Right atrium auricular region (tissue), 2 donors: ENCODE measurements at regions not wholly inside any gene's neighbourhood (a gene's known extent, or its start where the extent isn't known, plus 50 kb on each side); places are given as distances from the start of the nearest gene placed in this dataset.

Experiments
- DNase-seq: peaks from one replicate; pipeline ENCODE4 v3.0.0-alpha.2; 2019; ENCODE audit warnings: low spot score
- H3K27ac ChIP-seq, 2 donors: fragments of 200-600 bp; sonication (generic); 1 replicate in 1 of 2; 2 replicates in 1 of 2; pipeline ENCODE4 v1.5.1; 2016 to 2019
- H3K27me3 ChIP-seq, 2 donors: fragments of 200-600 bp; sonication (generic); one replicate each; pipeline versions ENCODE4 v1.5.1 to v1.6.0; 2017 to 2019
- H3K36me3 ChIP-seq: fragments of 200-600 bp; sonication (generic); one replicate; pipeline ENCODE4 v1.5.1; 2016
- H3K4me1 ChIP-seq, 2 donors: fragments of 200-600 bp; sonication (generic); one replicate each; pipeline versions ENCODE4 v1.5.1 to v1.6.0; 2017 to 2019
- H3K4me3 ChIP-seq, 2 donors: fragments of 200-600 bp; sonication (generic); 1 replicate in 1 of 2; 2 replicates in 1 of 2; pipeline ENCODE4 v1.5.1; 2017 to 2019; ENCODE audit warnings: mild to moderate bottlenecking in 1 of 2, moderate library complexity in 1 of 2
- H3K9me3 ChIP-seq, 2 donors: fragments of 200-600 bp; sonication (generic); one replicate each; pipeline ENCODE4 v1.5.1; 2019
- CTCF ChIP-seq, 2 donors: fragments of 200-600 bp; sonication (generic); IDR thresholded peaks; one replicate each; pipeline ENCODE4 v1.5.1; 2019; ENCODE audit warnings: antibody characterized with exemption in 2 of 2

DNA sequence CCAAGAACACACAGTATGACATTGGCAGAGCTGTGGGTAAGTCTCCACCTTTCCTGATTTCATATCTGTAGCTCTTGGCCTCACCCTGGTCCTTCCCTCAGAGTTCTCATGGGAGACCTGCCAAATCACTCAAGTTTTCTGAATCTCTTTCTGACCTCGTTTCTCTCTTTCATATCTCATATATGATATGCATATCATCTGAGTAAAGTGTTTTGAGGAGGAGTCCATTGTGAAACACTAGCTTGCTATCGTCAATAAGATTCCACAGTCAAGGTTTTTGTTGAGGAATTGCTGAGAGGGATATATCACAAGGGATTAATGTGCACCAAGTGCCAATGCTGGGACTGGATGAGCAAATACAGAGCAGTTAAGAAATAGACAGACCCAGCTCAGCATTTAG, 739.2 kb downstream of the BRINP1 start:
- no peaks in the 10 kb centered on the region for H3K36me3 ChIP-seq
- no peaks in the 10 kb centered on the region for H3K9me3 ChIP-seq
- DNase-seq, result no peak
- no peaks in the 10 kb centered on the region for H3K27me3 ChIP-seq
- H3K4me1 ChIP-seq, result no peaks in the 10 kb centered on the region
- no peak overlapping the region for H3K27ac ChIP-seq
- H3K4me3 ChIP-seq, result no peak overlapping the region
- no peak for TF ChIP-seq CTCF (IDR thresholded peaks at IDR 0.05)

- no peak for TF ChIP-seq CTCF (IDR thresholded peaks at IDR 0.05)
- no peaks in the 10 kb centered on the region for H3K9me3 ChIP-seq
- H3K36me3 ChIP-seq, result no peaks in the 10 kb centered on the region
- DNase-seq, result no peak
- no peaks in the 10 kb centered on the region for H3K4me1 ChIP-seq
- H3K27ac ChIP-seq, result no peak overlapping the region
- H3K4me3 ChIP-seq, result no peak overlapping the region
- H3K27me3 ChIP-seq, result no peaks in the 10 kb centered on the region
These were observed 738.2 kb downstream of the BRINP1 start for GRCh38 chr9:118630931-118631595.

GRCh38 chr9:118631956-118632355, 737.3 kb downstream of the BRINP1 start:
- no peak overlapping the region for H3K4me3 ChIP-seq
- H3K27me3 ChIP-seq, result no peaks in the 10 kb centered on the region
- no peak overlapping the region for H3K27ac ChIP-seq
- no peaks in the 10 kb centered on the region for H3K4me1 ChIP-seq
- no peaks in the 10 kb centered on the region for H3K9me3 ChIP-seq
- TF ChIP-seq CTCF (IDR thresholded peaks at IDR 0.05), result no peak
- DNase-seq, result no peak
- H3K36me3 ChIP-seq, result no peaks in the 10 kb centered on the region

GRCh38 chr9:118635416-118635815, 733.8 kb downstream of the BRINP1 start:
- H3K4me3 ChIP-seq, result no peak overlapping the region

DNA sequence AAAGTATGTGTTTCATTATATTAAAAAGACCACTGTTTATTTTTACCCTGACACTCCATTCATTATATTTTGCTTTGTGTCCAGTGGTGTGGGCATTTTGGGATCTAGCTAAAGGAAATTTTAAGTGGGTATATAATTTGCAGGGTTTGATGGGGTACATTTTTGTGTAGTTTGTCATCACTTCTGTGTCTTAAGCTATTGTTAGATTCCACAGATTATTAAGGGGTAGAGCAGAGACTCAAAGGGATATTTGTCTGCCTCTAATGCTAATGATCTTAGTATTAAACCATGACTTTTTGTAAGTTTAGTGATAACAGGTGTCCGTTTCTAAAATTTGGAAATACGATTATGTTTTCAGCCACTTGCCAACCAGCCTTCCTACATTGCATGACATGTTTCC, 731.6 kb downstream of the BRINP1 start:
- Histone ChIP-seq H3K4me1 (no peaks in the 10 kb centered on the region), H3K27ac (no peak overlapping the region), H3K4me3 (no peak overlapping the region), H3K9me3 (peaks cover 0 to 8% of the 10 kb centered on the region in 2 donors), H3K27me3 (no peaks in the 10 kb centered on the region), H3K36me3 (no peaks in the 10 kb centered on the region)
- no peak for DNase-seq
- no peak for TF ChIP-seq CTCF (IDR thresholded peaks at IDR 0.05)

More at GRCh38 chr9:118635416-118635815, 733.8 kb downstream of the BRINP1 start:
- no peak overlapping the region for H3K27ac ChIP-seq
- DNase-seq, result no peak
- no peak for TF ChIP-seq CTCF (IDR thresholded peaks at IDR 0.05)
- peaks cover 0 to 8% of the 10 kb centered on the region in 2 donors for H3K9me3 ChIP-seq
- no peaks in the 10 kb centered on the region for H3K4me1 ChIP-seq
- no peaks in the 10 kb centered on the region for H3K36me3 ChIP-seq
- no peaks in the 10 kb centered on the region for H3K27me3 ChIP-seq
